HEK293T (cell line): ENCODE measurements at regions not wholly inside any gene's neighbourhood (a gene's known extent, or its start where the extent isn't known, plus 50 kb on each side); places are given as distances from the start of the nearest gene placed in this dataset.

Source experiments
- ARNT ChIP-seq: fragments of 450-650 bp; IDR thresholded peaks from 2 replicates; pipeline ENCODE4 v1.6.1; 2017; ENCODE audit warnings: mild to moderate bottlenecking
- BHLHE40 ChIP-seq: fragments of 450-650 bp; IDR thresholded peaks from 2 replicates; pipeline ENCODE4 v1.6.1; 2016; ENCODE audit warnings: mild to moderate bottlenecking, moderate library complexity, borderline replicate concordance
- FOXK2 ChIP-seq: fragments of 450-650 bp; IDR thresholded peaks from 2 replicates; pipeline ENCODE4 v1.6.1; 2016; ENCODE audit warnings: mild to moderate bottlenecking
- FOXM1 ChIP-seq: fragments of 450-650 bp; IDR thresholded peaks from 2 replicates; pipeline ENCODE4 v1.6.1; 2017; ENCODE audit warnings: mild to moderate bottlenecking, borderline replicate concordance
- NFRKB ChIP-seq: fragments of 450-650 bp; IDR thresholded peaks from 2 replicates; pipeline ENCODE4 v1.6.1; 2016; ENCODE audit warnings: mild to moderate bottlenecking, moderate library complexity
- SP1 ChIP-seq: fragments of 450-650 bp; IDR thresholded peaks from 2 replicates; pipeline ENCODE4 v1.6.1; 2017
- TARDBP ChIP-seq: fragments of 450-650 bp; IDR thresholded peaks from 2 replicates; pipeline ENCODE4 v1.6.1; 2016

- TF ChIP-seq BHLHE40, result no peak
- TF ChIP-seq FOXK2, result no peak
- no peak for TF ChIP-seq NFRKB
- no peak for TF ChIP-seq FOXM1
- no peak for TF ChIP-seq SP1
- TF ChIP-seq TARDBP, result no peak
- TF ChIP-seq ARNT, result no peak
Observed at GRCh38 chr15:84098604-84099003, 137.0 kb upstream of the GOLGA6L4 start.
